ENCODE measurements at regions not wholly inside any gene's neighbourhood (a gene's known extent, or its start where the extent isn't known, plus 50 kb on each side); places are given as distances from the start of the nearest gene placed in this dataset.

- TF ChIP-seq POLR2AphosphoS5 (IDR thresholded peaks at IDR 0.05; ENCODE audit: low read depth, low read length) (no peak), REST (IDR thresholded peaks at IDR 0.05; ENCODE audit: insufficient read depth in 1 of 2, low read depth in 2 of 2, low read length in 1 of 2) (no peak), SIN3A (IDR thresholded peaks at IDR 0.05; ENCODE audit: borderline replicate concordance, insufficient read depth, low read depth, low read length) (no peak), TCF7L2 (IDR thresholded peaks at IDR 0.05; ENCODE audit: low read depth, low read length) (no peak)
- TF ChIP-seq, protein P1, sequence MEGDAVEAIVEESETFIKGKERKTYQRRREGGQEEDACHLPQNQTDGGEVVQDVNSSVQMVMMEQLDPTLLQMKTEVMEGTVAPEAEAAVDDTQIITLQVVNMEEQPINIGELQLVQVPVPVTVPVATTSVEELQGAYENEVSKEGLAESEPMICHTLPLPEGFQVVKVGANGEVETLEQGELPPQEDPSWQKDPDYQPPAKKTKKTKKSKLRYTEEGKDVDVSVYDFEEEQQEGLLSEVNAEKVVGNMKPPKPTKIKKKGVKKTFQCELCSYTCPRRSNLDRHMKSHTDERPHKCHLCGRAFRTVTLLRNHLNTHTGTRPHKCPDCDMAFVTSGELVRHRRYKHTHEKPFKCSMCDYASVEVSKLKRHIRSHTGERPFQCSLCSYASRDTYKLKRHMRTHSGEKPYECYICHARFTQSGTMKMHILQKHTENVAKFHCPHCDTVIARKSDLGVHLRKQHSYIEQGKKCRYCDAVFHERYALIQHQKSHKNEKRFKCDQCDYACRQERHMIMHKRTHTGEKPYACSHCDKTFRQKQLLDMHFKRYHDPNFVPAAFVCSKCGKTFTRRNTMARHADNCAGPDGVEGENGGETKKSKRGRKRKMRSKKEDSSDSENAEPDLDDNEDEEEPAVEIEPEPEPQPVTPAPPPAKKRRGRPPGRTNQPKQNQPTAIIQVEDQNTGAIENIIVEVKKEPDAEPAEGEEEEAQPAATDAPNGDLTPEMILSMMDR (IDR thresholded peaks at IDR 0.05) = no peak
Observed at GRCh38 chr12:69083689-69084088, 150.7 kb upstream of the CPM start.

All from Panc1 (cell line).